GM12878 (cell line): ENCODE measurements at regions not wholly inside any gene's neighbourhood (a gene's known extent, or its start where the extent isn't known, plus 50 kb on each side); places are given as distances from the start of the nearest gene placed in this dataset.

Source experiments
- ATAC-seq: fragments of 200-7000 bp; cut with Tn5 transposase; 3 replicates; pipeline ENCODE4 v1.9.1; 2020; ENCODE audit warnings: mild to moderate bottlenecking, moderate library complexity
- BruUV-seq: library from RNA; stranded (reverse); fragments of 400-500 nt; replicated peaks from 2 replicates; lab custom pipeline; 2021; lab: Mats Ljungman, UMichigan
- CTCF ChIA-PET: fragments of 300-600 bp; sonication (Branson Sonifier 250); formaldehyde crosslinking; extraction: SDS; loops from one replicate; lab custom pipeline; 2021; ENCODE audit warnings: inconsistent platforms; lab: Yijun Ruan, JAX
- POLR2A ChIA-PET: fragments of 350-600 bp; formaldehyde crosslinking; extraction: SDS; loops from one replicate; lab custom pipeline; 2021; ENCODE audit warnings: inconsistent platforms; lab: Charles Lee
- RAD21 ChIA-PET: fragments of 300-600 bp; sonication (Branson Sonifier 250); formaldehyde crosslinking; loops from one replicate; lab custom pipeline; 2023; ENCODE audit warnings: antibody characterized with exemption; ENCODE audit not compliant: unreplicated experiment; lab: Charles Lee
- SMC1A ChIA-PET: fragments of 300-600 bp; sonication (Branson Sonifier 250); formaldehyde crosslinking; loops from one replicate; lab custom pipeline; 2023; ENCODE audit not compliant: unreplicated experiment, uncharacterized antibody; lab: Charles Lee
- DNase-seq: peaks from one replicate; pipeline ENCODE4 v3.0.0-alpha.2; 2011; ENCODE audit warnings: low read depth, low spot score
- FAIRE-seq: peaks from 3 replicates; lab custom pipeline; 2011; peaks lifted over from hg19 to GRCh38; lab: Jason Lieb, UNC
- H2AFZ ChIP-seq: 2 replicates; pipeline ENCODE4 v1.6.0; 2011; ENCODE audit warnings: low read depth, low read length, control low read depth; ENCODE audit not compliant: control insufficient read depth
- H3K27ac ChIP-seq: 2 replicates; pipeline ENCODE4 v1.5.1; 2011; ENCODE audit warnings: control low read depth; ENCODE audit not compliant: control insufficient read depth, insufficient read depth
- H3K27me3 ChIP-seq, 2 experiments: replicated peaks in 1 of 2; 2 replicates each; pipeline versions ENCODE4 v1.6.0 to v1.6.1; 2011; ENCODE audit warnings: low read length in 1 of 2; ENCODE audit not compliant: control insufficient read depth in 2 of 2, insufficient read depth in 2 of 2
- H3K36me3 ChIP-seq, 2 experiments: 2 replicates each; pipeline ENCODE4 v1.5.1; 2011; ENCODE audit warnings: low read length in 1 of 2; ENCODE audit not compliant: control insufficient read depth in 2 of 2, insufficient read depth in 2 of 2
- H3K4me1 ChIP-seq: 2 replicates; pipeline ENCODE4 v1.6.1; 2011; ENCODE audit warnings: mild to moderate bottlenecking, low read length, moderate library complexity, mixed read lengths; ENCODE audit not compliant: control insufficient read depth, insufficient read depth
- H3K4me2 ChIP-seq: 2 replicates; pipeline ENCODE4 v1.6.0; 2011; ENCODE audit warnings: control low read depth; ENCODE audit not compliant: control insufficient read depth, insufficient read depth
- H3K4me3 ChIP-seq: fragments of 200-600 bp; sonication (generic); 2 replicates; pipeline ENCODE4 v1.5.1; 2016
- H3K79me2 ChIP-seq: 2 replicates; pipeline ENCODE4 v1.6.0; 2011; ENCODE audit warnings: low read length; ENCODE audit not compliant: control insufficient read depth, insufficient read depth
- H3K9ac ChIP-seq: 2 replicates; pipeline ENCODE4 v1.8.0; 2011; ENCODE audit warnings: low read length, control low read depth, mixed read lengths; ENCODE audit not compliant: control insufficient read depth, insufficient read depth
- H3K9me3 ChIP-seq: replicated peaks from 3 replicates; pipeline ENCODE4 v1.5.1; 2011; ENCODE audit warnings: mild to moderate bottlenecking, low read length; ENCODE audit not compliant: control insufficient read depth, insufficient read depth
- H4K20me1 ChIP-seq: 2 replicates; pipeline ENCODE4 v1.6.0; 2011; ENCODE audit not compliant: control insufficient read depth, insufficient read depth
- CHD1 ChIP-seq: IDR thresholded peaks from 2 replicates; pipeline ENCODE4 v1.6.1; 2012; ENCODE audit warnings: low read depth, low read length, improper control_type of control experiment
- ETV6 ChIP-seq, 2 experiments: fragments of 450-650 bp in 1 of 2; IDR thresholded peaks in 1 of 2; conservative IDR thresholded peaks in 1 of 2; 2 replicates each; pipeline ENCODE4 v1.6.1; 2014; ENCODE audit warnings: antibody characterized with exemption in 1 of 2, borderline replicate concordance in 1 of 2, low read depth in 1 of 2, mild to moderate bottlenecking in 1 of 2, moderate library complexity in 1 of 2
- EZH2 ChIP-seq: IDR thresholded peaks from 2 replicates; pipeline ENCODE4 v1.6.1; 2012; ENCODE audit warnings: low read depth, mild to moderate bottlenecking, control low read depth, inconsistent platforms, low read length, borderline replicate concordance; ENCODE audit not compliant: control insufficient read depth
- GABPA ChIP-seq: IDR thresholded peaks from 2 replicates; pipeline ENCODE4 v1.6.1; 2014; ENCODE audit warnings: antibody characterized with exemption, low read depth, mild to moderate bottlenecking, inconsistent platforms
- IKZF2 ChIP-seq, 2 experiments: fragments of 450-650 bp; IDR thresholded peaks; 2 replicates each; pipeline ENCODE4 v1.6.1; 2017; ENCODE audit warnings: mild to moderate bottlenecking in 2 of 2, moderate library complexity in 2 of 2
- NRF1 ChIP-seq: conservative IDR thresholded peaks from 2 replicates; pipeline ENCODE4 v1.6.1; 2011; ENCODE audit warnings: mild to moderate bottlenecking, low read depth, low read length, improper control_type of control experiment
- RCOR1 ChIP-seq: conservative IDR thresholded peaks from 2 replicates; pipeline ENCODE4 v1.6.1; 2012; ENCODE audit warnings: low read depth, low read length, improper control_type of control experiment
- RUNX3 ChIP-seq: IDR thresholded peaks from 2 replicates; pipeline ENCODE4 v1.6.1; 2012; ENCODE audit warnings: low read length, inconsistent platforms
- SREBF1 ChIP-seq: IDR thresholded peaks from 2 replicates; pipeline ENCODE4 v1.6.1; 2012; ENCODE audit warnings: mild to moderate bottlenecking, low read length
- STAT3 ChIP-seq: IDR thresholded peaks from 2 replicates; pipeline ENCODE4 v1.6.1; 2011; ENCODE audit warnings: low read depth, low read length, improper control_type of control experiment
- SUPT20H ChIP-seq: IDR thresholded peaks from 2 replicates; pipeline ENCODE4 v1.6.1; 2011; ENCODE audit warnings: low read depth, mild to moderate bottlenecking, low read length, moderate library complexity, borderline replicate concordance; ENCODE audit not compliant: control insufficient read depth
- TARDBP ChIP-seq: IDR thresholded peaks from 2 replicates; pipeline ENCODE4 v1.6.1; 2016; ENCODE audit warnings: borderline replicate concordance
- WGBS: methylation state at CpG from one replicate; pipeline ENCODE4 v1.1.6; 2016; ENCODE audit warnings: low lambda C conversion rate; ENCODE audit not compliant: insufficient replicate concordance, insufficient coverage; ENCODE audit errors: missing lambda C conversion rate; 5-methylcytosine and 5-hydroxymethylcytosine counted together
- in situ Hi-C: fragments of 300-500 bp; cut with MboI; formaldehyde crosslinking; loops from 9 replicates; pipeline ENCODE4 v1.14.3; 2018; ENCODE audit warnings: mixed read lengths
- intact Hi-C: fragments of 100-400 bp; cut with micrococcal nuclease; formaldehyde crosslinking; loops from one replicate; pipeline ENCODE4 v1.14.2; 2022; ENCODE audit not compliant: unreplicated experiment
- TF ChIP-seq, protein P1 (sequence below): fragments of 450-650 bp; formaldehyde crosslinking; IDR thresholded peaks from 2 replicates; pipeline ENCODE4 v1.4.0; 2020; ENCODE audit warnings: mild to moderate bottlenecking, moderate library complexity
- TF ChIP-seq, protein P2 (sequence below): fragments of 450-650 bp; formaldehyde crosslinking; IDR thresholded peaks from 2 replicates; pipeline ENCODE4 v1.4.0; 2022; ENCODE audit warnings: mild to moderate bottlenecking, moderate library complexity

DNA sequence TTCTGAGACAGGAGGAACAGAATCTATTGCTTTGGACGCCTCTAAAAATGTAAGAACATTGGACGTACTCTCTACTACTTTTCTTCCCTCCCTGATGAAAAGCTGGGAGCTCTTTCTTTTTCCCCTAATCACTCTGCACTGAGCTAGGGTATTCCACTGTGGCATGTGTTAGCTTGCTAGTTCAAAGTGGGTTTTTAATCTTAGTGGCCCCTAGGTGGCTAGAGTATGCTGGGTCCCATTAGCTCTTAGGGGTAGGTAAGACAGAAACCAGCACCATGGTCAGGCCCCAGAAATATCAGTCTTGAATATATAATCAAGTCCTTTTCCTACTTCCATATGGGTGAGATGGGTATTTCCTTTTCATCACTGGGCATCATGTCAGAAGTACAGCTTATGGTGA lies 945.2 kb upstream of the PTPRD start:
- no TSS peak for BruUV-seq
- Histone ChIP-seq H3K4me2 (no peak overlapping the region), H3K36me3 (no peaks in the 10 kb centered on the region), H2AFZ (no peak overlapping the region), H3K27ac (no peak overlapping the region), H3K27me3 (no peaks in the 10 kb centered on the region), H3K4me1 (no peaks in the 10 kb centered on the region), H3K4me3 (no peak overlapping the region), H3K9ac (no peak overlapping the region), H3K79me2 (no peaks in the 10 kb centered on the region), H4K20me1 (no peaks in the 10 kb centered on the region), H3K9me3 (no peaks in the 10 kb centered on the region)
- ChIA-PET RAD21 (no interaction called here), SMC1A (interaction anchor here (1.0 kb wide), 1 partner anchor 20 kb away, joined by 3 read pairs; no protein-coding TSS in a partner anchor), POLR2A (no interaction called here), CTCF (no interaction called here)
- 0% methylated on average over 2 of the region's 2 CpGs for WGBS
- TF ChIP-seq, protein P1, sequence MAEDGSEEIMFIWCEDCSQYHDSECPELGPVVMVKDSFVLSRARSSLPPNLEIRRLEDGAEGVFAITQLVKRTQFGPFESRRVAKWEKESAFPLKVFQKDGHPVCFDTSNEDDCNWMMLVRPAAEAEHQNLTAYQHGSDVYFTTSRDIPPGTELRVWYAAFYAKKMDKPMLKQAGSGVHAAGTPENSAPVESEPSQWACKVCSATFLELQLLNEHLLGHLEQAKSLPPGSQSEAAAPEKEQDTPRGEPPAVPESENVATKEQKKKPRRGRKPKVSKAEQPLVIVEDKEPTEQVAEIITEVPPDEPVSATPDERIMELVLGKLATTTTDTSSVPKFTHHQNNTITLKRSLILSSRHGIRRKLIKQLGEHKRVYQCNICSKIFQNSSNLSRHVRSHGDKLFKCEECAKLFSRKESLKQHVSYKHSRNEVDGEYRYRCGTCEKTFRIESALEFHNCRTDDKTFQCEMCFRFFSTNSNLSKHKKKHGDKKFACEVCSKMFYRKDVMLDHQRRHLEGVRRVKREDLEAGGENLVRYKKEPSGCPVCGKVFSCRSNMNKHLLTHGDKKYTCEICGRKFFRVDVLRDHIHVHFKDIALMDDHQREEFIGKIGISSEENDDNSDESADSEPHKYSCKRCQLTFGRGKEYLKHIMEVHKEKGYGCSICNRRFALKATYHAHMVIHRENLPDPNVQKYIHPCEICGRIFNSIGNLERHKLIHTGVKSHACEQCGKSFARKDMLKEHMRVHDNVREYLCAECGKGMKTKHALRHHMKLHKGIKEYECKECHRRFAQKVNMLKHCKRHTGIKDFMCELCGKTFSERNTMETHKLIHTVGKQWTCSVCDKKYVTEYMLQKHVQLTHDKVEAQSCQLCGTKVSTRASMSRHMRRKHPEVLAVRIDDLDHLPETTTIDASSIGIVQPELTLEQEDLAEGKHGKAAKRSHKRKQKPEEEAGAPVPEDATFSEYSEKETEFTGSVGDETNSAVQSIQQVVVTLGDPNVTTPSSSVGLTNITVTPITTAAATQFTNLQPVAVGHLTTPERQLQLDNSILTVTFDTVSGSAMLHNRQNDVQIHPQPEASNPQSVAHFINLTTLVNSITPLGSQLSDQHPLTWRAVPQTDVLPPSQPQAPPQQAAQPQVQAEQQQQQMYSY: no peak
- no peak for TF ChIP-seq EZH2
- TF ChIP-seq SREBF1: no peak
- no peak for TF ChIP-seq IKZF2 (IDR thresholded peaks at IDR 0.05)
- TF ChIP-seq SUPT20H: no peak
- no peak for TF ChIP-seq STAT3
- TF ChIP-seq RCOR1: no peak
- TF ChIP-seq ETV6 (conservative IDR thresholded peaks at IDR 0.05 in 1 of 2, IDR thresholded peaks at IDR 0.05 in 1 of 2; ENCODE audit: borderline replicate concordance in 1 of 2, low read depth in 1 of 2): no peak
- TF ChIP-seq NRF1: no peak
- TF ChIP-seq, protein P2, sequence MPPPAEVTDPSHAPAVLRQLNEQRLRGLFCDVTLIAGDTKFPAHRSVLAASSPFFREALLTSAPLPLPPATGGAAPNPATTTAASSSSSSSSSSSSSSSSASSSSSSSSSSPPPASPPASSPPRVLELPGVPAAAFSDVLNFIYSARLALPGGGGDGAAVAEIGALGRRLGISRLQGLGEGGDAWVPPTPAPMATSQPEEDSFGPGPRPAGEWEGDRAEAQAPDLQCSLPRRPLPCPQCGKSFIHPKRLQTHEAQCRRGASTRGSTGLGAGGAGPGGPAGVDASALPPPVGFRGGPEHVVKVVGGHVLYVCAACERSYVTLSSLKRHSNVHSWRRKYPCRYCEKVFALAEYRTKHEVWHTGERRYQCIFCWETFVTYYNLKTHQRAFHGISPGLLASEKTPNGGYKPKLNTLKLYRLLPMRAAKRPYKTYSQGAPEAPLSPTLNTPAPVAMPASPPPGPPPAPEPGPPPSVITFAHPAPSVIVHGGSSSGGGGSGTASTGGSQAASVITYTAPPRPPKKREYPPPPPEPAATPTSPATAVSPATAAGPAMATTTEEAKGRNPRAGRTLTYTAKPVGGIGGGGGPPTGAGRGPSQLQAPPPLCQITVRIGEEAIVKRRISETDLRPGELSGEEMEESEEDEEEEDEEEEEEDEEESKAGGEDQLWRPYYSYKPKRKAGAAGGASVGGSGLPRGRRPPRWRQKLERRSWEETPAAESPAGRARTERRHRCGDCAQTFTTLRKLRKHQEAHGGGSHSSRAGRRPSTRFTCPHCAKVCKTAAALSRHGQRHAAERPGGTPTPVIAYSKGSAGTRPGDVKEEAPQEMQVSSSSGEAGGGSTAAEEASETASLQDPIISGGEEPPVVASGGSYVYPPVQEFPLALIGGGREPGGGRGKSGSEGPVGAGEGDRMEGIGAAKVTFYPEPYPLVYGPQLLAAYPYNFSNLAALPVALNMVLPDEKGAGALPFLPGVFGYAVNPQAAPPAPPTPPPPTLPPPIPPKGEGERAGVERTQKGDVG: no peak
- no peak for TF ChIP-seq RUNX3
- no peak for TF ChIP-seq GABPA
- TF ChIP-seq CHD1: no peak
- TF ChIP-seq TARDBP: no peak
- FAIRE-seq (no peak), ATAC-seq (no peak), DNase-seq (no peak)
- in situ Hi-C loops (no loop called here), intact Hi-C loops (no loop called here)
